ENCODE measurements at regions not wholly inside any gene's neighbourhood (a gene's known extent, or its start where the extent isn't known, plus 50 kb on each side); places are given as distances from the start of the nearest gene placed in this dataset.

DNA sequence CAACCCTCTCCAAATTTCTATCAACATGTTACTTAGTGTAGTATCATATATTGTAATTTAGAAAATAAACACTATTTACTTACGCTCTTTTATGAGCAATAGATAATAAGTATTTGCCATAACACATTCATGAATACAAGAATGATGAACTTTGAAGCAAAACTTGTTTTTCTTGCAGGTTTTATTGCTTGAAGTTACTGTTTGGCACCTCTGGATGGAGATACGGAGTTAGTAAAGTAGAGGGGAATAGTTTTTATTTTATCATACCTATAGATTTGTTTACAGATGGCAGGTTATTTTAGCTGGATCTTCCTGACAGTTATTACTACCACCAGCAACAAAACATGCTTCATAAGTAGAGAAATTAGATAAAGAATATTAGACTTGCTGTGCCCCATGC, 274.2 kb upstream of the LRRTM4 start:
- Mint-ChIP-seq H3K4me1 (no peaks in the 10 kb centered on the region), H3K4me3 (no peak overlapping the region), H3K9me3 (no peaks in the 10 kb centered on the region), H3K27me3 (no peaks in the 10 kb centered on the region), H3K27ac (no peak overlapping the region)
- ATAC-seq = no peak
- DNase-seq = no peak

DNA sequence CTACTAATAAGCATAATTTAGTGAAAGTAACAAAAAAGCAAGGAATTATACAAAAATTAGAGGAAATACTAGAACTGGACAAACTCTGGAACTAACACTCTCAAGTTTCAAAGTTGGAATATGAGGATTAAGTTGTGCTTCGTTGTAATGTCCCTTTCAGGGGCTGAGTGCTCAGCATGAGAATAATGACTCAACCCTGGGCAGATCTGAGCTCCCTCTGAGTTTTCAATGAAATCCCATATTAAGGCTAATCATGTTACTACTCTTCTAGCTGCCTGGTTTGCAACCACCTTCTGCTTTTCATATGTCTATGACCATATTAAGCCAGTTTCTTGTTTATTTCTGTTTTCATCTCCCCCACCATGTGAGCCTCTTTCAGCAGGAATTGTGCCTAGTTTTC, 274.9 kb upstream of the LRRTM4 start:
- no peaks in the 10 kb centered on the region for H3K4me1 Mint-ChIP-seq
- no peaks in the 10 kb centered on the region for H3K9me3 Mint-ChIP-seq
- no peak overlapping the region for H3K27ac Mint-ChIP-seq
- no peaks in the 10 kb centered on the region for H3K27me3 Mint-ChIP-seq
- H3K4me3 Mint-ChIP-seq = no peak overlapping the region
- ATAC-seq = no peak
- no peak for DNase-seq

DNA sequence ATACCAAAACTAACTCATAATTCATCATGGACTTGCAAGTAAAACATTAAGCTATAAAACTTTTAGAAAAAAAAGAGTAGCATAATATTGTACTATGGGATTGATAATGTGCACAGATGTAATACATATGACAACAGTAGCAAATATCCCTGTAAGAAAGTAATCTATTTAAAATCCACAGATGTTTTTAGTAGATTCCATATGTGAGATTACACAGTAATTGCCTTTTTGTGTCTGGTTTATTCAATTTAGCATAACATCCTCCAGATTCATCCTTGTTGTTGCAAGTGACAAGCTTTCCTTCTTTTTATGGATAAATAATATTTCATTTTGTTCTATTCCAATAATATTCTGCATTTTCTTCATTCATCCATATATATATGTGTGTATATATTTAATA, 278.2 kb upstream of the LRRTM4 start:
- Mint-ChIP-seq H3K27me3 (no peaks in the 10 kb centered on the region), H3K9me3 (peaks cover 8 to 11% of the 10 kb centered on the region in 2 donors), H3K4me1 (no peaks in the 10 kb centered on the region), H3K4me3 (no peak overlapping the region), H3K27ac (no peak overlapping the region)
- ATAC-seq = no peak
- no peak for DNase-seq

DNA sequence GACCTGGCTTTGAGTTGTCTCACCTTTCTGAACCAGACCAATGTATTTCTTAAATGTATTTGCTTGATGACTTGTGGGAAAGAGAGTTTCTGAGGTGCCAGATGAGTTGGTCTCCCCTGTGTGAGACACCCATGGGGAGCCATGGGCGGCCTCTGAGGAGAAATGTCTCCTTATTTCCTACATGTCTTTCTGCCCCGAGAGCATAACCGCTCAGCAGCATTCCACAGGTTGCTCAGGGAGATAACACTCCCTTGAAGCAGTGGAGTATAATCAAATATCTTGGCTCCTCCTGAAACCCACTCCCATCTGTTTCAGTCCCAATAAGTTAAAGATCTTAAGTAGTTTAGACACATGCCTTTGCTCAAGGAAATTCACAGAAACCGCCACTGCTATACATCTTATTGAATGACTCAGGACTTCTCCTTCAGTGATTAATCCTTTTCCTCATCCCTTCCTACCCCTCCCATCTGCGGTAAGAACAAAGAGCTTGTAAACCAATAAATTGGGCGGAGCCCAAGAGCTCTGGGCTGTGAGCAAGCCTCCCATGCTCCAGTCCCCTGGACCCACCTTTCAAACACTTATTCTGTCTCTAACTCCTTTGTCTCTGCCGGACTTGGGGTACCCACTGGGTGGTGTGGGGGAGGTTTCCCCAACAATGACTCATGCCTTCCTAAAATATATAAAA, 285.5 kb upstream of the LRRTM4 start:
- ATAC-seq (no peak), DNase-seq (no peak)
- Mint-ChIP-seq H3K4me1 (no peaks in the 10 kb centered on the region), H3K27me3 (no peaks in the 10 kb centered on the region), H3K27ac (no peak overlapping the region), H3K9me3 (peaks cover 29 to 54% of the 10 kb centered on the region in 2 donors), H3K4me3 (no peak overlapping the region)

DNA sequence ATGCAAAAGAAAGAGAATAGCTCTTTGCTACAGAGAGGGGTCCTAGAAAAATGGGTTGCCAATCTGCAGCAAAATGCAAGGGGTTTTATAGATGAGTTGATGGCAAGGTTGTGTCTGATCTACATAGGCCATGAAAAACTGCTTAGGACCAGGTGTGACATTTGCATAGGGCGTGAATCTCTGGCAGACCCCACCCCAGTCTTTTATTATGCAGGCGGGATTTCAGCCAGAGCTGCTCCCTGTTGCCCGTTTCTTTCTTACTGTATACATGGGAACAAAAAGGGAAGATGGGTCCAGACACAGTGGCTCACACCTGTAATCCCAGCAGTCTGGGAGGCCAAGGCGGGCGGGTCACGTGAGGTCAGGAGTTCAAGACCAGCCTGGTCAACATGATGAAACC, 286.4 kb upstream of the LRRTM4 start:
- ATAC-seq = no peak
- Mint-ChIP-seq H3K4me3 (no peak overlapping the region), H3K4me1 (no peaks in the 10 kb centered on the region), H3K27me3 (no peaks in the 10 kb centered on the region), H3K27ac (no peak overlapping the region), H3K9me3 (peaks cover 28 to 57% of the 10 kb centered on the region in 2 donors)
- DNase-seq = no peak

DNA sequence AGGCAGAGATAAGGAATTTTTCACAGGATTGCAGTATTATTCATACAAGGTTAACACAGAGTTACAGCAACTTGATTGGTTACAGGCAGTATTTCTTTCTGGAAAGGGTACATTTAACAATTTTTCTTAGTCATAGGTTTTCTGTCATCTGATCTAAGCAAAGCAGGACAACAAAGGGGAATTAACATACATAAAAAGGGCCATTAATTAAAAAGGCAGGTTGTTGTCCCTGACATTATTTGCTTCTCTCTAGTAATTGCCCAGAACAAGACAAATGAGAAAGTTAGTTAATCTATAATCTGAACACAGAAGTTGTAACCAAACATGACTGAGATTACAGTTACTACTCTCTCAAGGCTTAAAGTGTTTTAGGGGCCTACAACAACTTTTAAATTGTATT, 291.4 kb upstream of the LRRTM4 start:
- DNase-seq = no peak
- Mint-ChIP-seq H3K9me3 (peaks cover 26 to 44% of the 10 kb centered on the region in 2 donors), H3K4me1 (no peaks in the 10 kb centered on the region), H3K27me3 (no peaks in the 10 kb centered on the region), H3K27ac (no peak overlapping the region), H3K4me3 (no peak overlapping the region)
- ATAC-seq = no peak

DNA sequence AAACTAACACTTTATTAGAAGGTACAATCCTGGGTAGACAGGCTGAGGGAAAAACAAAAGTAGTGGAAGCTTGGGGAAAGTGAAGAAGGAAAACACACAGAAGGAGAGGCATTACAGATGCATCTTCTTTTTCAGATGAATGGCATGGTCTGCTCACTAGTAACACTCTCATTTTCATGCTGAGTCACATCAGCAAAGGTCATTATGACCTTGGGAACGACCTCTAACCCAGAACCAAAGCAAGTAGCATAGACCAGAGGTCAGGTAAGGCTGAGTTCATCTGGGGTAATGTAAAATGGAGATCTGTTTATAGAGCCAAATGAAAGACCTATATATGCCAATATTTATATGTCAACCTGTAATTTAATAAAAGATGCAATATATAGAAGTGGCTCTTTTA, 294.4 kb upstream of the LRRTM4 start:
- H3K4me1 Mint-ChIP-seq = no peaks in the 10 kb centered on the region
- ATAC-seq = no peak

DNA sequence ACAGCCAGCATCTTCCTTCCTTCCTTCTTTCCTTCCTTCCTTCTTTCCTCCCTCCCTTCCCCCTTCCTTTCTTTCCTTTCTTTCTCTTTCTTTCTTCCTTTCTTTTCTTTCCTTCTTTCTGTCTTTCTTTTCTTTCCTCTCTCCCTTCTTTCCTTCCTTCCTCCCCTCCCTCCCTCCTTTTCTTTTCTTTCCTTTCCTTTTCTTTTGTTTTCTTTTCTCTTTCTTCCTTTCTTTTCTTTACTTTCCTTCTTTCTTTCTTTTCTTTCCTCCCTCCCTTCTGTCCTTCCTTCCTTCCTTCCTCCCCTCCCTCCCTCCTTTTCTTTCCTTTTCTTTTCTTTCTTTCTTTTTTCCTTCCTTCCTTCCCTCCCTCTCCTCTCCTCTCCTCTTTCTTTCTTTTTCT, 296.0 kb upstream of the LRRTM4 start:
- Mint-ChIP-seq H3K4me1 (no peaks in the 10 kb centered on the region), H3K27me3 (no peaks in the 10 kb centered on the region), H3K9me3 (peaks cover 22 to 38% of the 10 kb centered on the region in 2 donors), H3K27ac (no peak overlapping the region), H3K4me3 (no peak overlapping the region)
- DNase-seq (no peak), ATAC-seq (no peak)

More for the DNA sequence above, 294.4 kb upstream of the LRRTM4 start:
- H3K27me3 Mint-ChIP-seq = no peaks in the 10 kb centered on the region
- no peak overlapping the region for H3K4me3 Mint-ChIP-seq
- H3K9me3 Mint-ChIP-seq = peaks cover 26 to 46% of the 10 kb centered on the region in 2 donors
- H3K27ac Mint-ChIP-seq = no peak overlapping the region
- no peak for DNase-seq

DNA sequence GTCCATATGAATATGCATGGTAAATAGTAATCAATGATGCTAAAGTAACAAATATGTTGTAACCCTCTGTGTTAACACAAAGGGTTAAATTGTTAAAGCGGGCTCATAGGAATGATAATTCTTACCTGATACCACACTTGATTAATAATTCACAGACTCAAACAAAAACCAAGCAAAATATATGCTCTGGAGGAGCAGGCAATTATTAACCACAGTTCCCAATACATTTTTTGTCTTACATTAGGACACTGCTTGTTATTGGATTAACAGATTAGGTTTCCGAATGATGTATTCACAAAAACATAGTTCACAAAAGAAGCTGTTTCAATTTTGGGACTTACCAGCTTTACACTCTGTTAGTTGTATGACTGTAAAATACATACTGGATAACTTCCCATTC, 300.9 kb upstream of the LRRTM4 start:
- H3K27me3 Mint-ChIP-seq = no peaks in the 10 kb centered on the region
- ATAC-seq (no peak), DNase-seq (no peak)
- H3K27ac Mint-ChIP-seq = no peak overlapping the region
- H3K4me1 Mint-ChIP-seq = no peaks in the 10 kb centered on the region
- no peak overlapping the region for H3K4me3 Mint-ChIP-seq
- peaks cover 37 to 42% of the 10 kb centered on the region in 2 donors for H3K9me3 Mint-ChIP-seq

DNA sequence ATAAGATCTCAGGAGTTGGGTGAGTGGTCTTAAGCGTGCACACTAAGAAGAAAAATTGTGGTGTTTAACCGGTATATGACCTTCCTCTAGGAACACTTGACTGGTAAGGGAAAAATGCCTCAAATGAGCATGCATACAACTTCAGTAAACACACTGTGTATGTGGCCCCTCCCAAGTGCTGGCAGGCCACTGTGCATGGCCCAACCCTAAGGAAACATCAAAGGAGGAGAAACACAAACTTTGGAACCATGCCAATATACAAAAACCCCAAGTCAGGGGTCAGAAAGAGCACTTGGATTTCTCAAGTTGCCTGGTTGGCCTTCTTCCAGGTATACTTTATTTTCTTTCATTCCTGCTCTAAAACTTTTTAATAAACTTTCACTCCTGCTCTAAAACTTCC, 308.9 kb upstream of the LRRTM4 start:
- Mint-ChIP-seq H3K4me1 (no peaks in the 10 kb centered on the region), H3K4me3 (no peak overlapping the region), H3K27ac (no peak overlapping the region), H3K9me3 (peaks cover 31 to 61% of the 10 kb centered on the region in 2 donors), H3K27me3 (no peaks in the 10 kb centered on the region)
- no peak for DNase-seq
- no peak for ATAC-seq

DNA sequence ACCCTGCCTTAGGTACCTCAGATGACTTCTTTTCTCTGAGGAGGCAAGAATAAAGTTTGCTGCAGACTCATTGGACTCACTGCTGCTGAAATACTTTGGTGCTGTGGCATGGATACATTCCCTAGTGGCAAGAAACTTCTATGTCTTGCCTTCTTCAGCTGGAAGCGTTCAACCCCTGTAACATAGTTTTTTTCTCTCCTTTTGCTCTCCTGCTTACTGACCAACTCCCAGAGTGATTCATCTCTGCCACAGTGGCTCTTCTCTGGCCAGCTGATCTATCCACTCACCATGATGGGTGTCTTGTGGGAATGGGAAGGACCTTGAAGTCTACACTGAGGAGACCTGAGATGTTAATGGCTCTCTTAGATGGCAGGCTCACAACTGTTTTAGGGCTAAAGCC, 309.3 kb upstream of the LRRTM4 start:
- no peak overlapping the region for H3K27ac Mint-ChIP-seq
- peaks cover 32 to 64% of the 10 kb centered on the region in 2 donors for H3K9me3 Mint-ChIP-seq
- H3K27me3 Mint-ChIP-seq = no peaks in the 10 kb centered on the region
- H3K4me3 Mint-ChIP-seq = no peak overlapping the region
- H3K4me1 Mint-ChIP-seq = no peaks in the 10 kb centered on the region
- no peak for DNase-seq
- no peak for ATAC-seq

DNA sequence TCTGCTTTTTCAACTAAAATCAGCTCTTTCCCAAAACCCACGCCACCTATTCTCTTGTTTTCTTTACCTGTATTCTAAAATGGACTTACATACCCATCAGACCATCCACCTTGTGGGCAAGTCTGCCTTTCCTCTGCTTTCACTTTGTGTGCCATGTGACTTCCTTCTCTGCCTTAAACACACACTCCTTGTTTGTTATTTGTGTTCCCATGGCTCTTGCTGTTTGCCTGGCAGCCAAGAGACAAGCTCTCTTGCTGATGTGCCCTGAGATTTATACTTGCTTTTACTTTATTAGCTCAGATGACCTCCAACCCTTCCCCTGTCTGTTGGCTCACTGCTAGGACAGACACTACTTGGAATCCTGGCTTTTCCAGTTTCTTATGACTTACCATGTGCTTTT, 309.7 kb upstream of the LRRTM4 start:
- H3K4me1 Mint-ChIP-seq = no peaks in the 10 kb centered on the region
- H3K9me3 Mint-ChIP-seq = peaks cover 30 to 63% of the 10 kb centered on the region in 2 donors

DNA sequence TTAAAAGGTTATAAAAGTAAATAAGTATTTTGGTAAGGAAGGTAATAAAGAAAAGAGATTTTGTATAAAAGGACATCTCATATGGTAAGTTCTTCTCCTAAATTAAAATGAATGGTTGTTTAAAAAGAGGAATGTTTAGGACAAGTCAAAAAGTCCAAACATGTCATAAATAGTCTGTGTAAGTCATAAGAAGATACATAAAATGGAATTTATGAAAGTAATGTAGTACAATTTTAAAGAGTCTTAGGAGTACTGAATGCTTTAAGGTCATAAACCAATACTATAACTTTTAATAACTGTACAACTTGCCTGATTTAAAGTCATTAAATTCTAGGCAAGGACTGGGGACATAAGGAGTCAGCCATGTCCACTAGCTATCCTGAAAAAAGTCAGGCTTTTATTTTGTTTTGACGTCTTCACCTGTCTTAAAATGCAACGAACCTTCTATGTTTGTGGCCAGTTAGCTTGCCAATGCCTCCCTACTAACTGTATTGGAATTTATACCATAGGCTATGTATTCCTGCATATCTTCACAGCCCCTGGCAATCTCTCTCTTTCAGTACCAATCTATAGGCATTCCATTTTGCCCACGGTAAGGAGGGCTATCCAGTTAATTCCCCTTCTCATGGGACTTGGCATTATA, 312.3 kb upstream of the LRRTM4 start:
- Mint-ChIP-seq H3K9me3 (peaks cover 13 to 53% of the 10 kb centered on the region in 2 donors), H3K4me1 (no peaks in the 10 kb centered on the region), H3K4me3 (no peak overlapping the region), H3K27me3 (no peaks in the 10 kb centered on the region), H3K27ac (no peak overlapping the region)
- ATAC-seq = no peak
- DNase-seq = no peak

More for the DNA sequence above, 309.7 kb upstream of the LRRTM4 start:
- DNase-seq (no peak), ATAC-seq (no peak)
- no peak overlapping the region for H3K4me3 Mint-ChIP-seq
- H3K27ac Mint-ChIP-seq = no peak overlapping the region
- H3K27me3 Mint-ChIP-seq = no peaks in the 10 kb centered on the region

DNA sequence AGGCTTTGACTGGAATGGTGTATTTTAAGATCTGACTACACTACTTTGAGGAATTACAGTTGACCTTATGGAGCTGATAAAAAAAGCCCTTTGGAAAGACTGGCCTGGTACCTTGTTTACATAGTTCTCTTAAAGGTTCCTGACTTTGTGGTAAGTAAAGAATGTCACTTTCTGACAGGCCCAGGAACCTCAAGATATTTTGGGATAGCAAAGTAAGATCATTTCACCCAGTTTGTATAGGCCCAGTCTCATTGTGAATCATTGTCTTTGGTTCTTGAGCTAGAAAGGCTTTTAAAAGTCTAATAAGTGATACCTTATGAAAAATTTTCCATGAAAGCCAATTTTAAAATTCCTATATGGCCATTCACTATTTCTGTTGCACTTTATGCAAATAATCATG, 316.3 kb upstream of the LRRTM4 start:
- ATAC-seq (no peak), DNase-seq (no peak)
- Mint-ChIP-seq H3K27ac (no peak overlapping the region), H3K27me3 (no peaks in the 10 kb centered on the region), H3K4me3 (no peak overlapping the region), H3K4me1 (no peaks in the 10 kb centered on the region), H3K9me3 (peaks cover 5 to 46% of the 10 kb centered on the region in 2 donors)

DNA sequence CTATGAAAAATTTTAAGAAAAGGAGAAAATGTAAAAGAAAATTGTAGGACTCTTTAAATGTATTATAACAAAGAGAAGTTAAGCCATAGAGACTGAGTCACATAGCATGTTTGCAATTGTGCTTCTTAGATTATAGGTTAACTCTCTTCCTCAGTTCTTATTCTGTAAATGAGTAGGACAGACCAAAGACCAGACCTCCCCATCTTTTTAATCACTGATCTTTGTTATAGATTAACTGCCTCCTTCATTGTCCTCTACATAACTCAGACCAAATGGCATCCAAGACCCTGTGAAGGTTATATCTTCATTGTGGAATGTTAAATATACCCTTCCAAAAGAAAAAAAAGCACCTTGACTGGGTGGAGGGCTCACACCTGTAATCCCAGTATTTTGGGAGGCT, 316.9 kb upstream of the LRRTM4 start:
- peaks cover 5 to 39% of the 10 kb centered on the region in 2 donors for H3K9me3 Mint-ChIP-seq
- no peaks in the 10 kb centered on the region for H3K4me1 Mint-ChIP-seq
- no peak for ATAC-seq
- DNase-seq = no peak
- no peaks in the 10 kb centered on the region for H3K27me3 Mint-ChIP-seq
- no peak overlapping the region for H3K27ac Mint-ChIP-seq
- no peak overlapping the region for H3K4me3 Mint-ChIP-seq

DNA sequence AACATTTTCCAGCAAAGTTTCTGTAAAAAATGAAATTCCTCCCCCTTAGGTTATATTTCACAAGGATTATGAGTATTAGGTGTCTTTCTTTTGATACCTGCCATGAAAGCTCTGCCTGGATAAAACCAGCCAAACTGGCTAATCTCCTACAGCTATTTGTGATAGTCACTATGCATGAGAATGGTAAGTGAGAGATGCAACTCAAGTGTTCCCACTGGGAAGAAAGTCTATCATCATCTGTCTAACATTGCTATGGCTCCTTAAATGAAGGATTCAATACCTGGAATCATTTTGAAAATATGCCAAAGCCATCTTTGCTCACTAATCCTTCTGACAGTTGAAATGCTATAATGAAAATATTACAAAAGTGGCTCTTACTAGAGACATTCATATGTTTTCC, 339.9 kb upstream of the LRRTM4 start:
- peaks cover 10 to 15% of the 10 kb centered on the region in 2 donors for H3K9me3 Mint-ChIP-seq
- H3K4me3 Mint-ChIP-seq = no peak overlapping the region
- no peak overlapping the region for H3K27ac Mint-ChIP-seq
- ATAC-seq (no peak), DNase-seq (no peak)
- H3K4me1 Mint-ChIP-seq = no peaks in the 10 kb centered on the region
- H3K27me3 Mint-ChIP-seq = no peaks in the 10 kb centered on the region

DNA sequence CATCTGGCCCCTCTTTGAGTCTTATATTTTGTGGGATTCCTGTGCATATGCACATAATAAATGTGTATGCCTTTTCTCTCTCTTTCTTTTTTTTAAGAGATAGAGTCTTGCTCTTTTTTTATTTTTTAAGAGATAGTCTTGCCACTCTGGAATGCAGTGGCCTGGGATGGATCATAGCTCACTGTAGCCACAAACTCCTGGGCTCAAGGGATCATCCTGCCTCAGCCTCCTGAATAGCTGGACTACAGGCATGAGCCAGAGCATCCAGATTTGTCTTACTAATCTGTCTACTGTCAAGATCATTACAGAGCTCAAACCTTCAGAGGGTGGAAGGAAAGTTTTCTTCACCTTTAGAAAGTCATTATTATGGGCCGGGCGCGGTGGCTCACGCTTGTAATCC, 342.2 kb upstream of the LRRTM4 start:
- DNase-seq (no peak), ATAC-seq (no peak)
- Mint-ChIP-seq H3K9me3 (peaks cover 7 to 10% of the 10 kb centered on the region in 2 donors), H3K27ac (no peak overlapping the region), H3K4me3 (no peak overlapping the region), H3K27me3 (no peaks in the 10 kb centered on the region), H3K4me1 (no peaks in the 10 kb centered on the region)
